A549 (cell line): ENCODE measurements at regions not wholly inside any gene's neighbourhood (a gene's known extent, or its start where the extent isn't known, plus 50 kb on each side); places are given as distances from the start of the nearest gene placed in this dataset.

Source experiments
- ATAC-seq, 2 experiments: fragments of 200-7000 bp in 1 of 2; fragments of >200 bp in 1 of 2; cut with Nextera tagmentation in 1 of 2; cut with Tn5 transposase in 1 of 2; 3 replicates each; pipeline versions ENCODE4 v1.8.0 to v1.9.1; 2018 to 2020; ENCODE audit warnings: mild to moderate bottlenecking in 1 of 2, moderate library complexity in 1 of 2
- CTCF ChIA-PET: fragments of 300-600 bp; sonication (Branson Sonifier 250); formaldehyde crosslinking; extraction: SDS; loops from one replicate; lab custom pipeline; 2021; ENCODE audit warnings: antibody characterized with exemption, inconsistent platforms; lab: Yijun Ruan, JAX
- POLR2A ChIA-PET: fragments of 350-600 bp; formaldehyde crosslinking; extraction: SDS; loops from one replicate; lab custom pipeline; 2021; ENCODE audit warnings: antibody characterized with exemption, inconsistent platforms; lab: Yijun Ruan, JAX
- DNase-seq, 2 experiments: peaks; one replicate each; pipeline versions ENCODE4 v3.0.0 to v3.0.0-alpha.2; 2011 to 2016; ENCODE audit warnings: low read depth in 1 of 2, low spot score in 1 of 2
- FAIRE-seq: peaks from 2 replicates; lab custom pipeline; 2011; peaks lifted over from hg19 to GRCh38; lab: Jason Lieb, UNC
- H3K27ac ChIP-seq, 2 experiments: fragments of >200 bp; sonication (Bioruptor Twin); formaldehyde crosslinking; 3 replicates each; pipeline ENCODE4 v1.5.1; 2016 to 2017
- H3K4me1 ChIP-seq: fragments of >200 bp; sonication (Bioruptor Twin); formaldehyde crosslinking; 3 replicates; pipeline ENCODE4 v1.6.1; 2016
- H3K4me2 ChIP-seq: fragments of >200 bp; sonication (Bioruptor Twin); formaldehyde crosslinking; 3 replicates; pipeline ENCODE4 v1.6.1; 2016
- H3K4me3 ChIP-seq: fragments of >200 bp; sonication (Bioruptor Twin); formaldehyde crosslinking; 3 replicates; pipeline ENCODE4 v1.5.1; 2016
- H3K9me3 ChIP-seq: fragments of >200 bp; sonication (Bioruptor Twin); formaldehyde crosslinking; 3 replicates; pipeline ENCODE4 v1.6.1; 2016
- BHLHE40 ChIP-seq: IDR thresholded peaks from 2 replicates; pipeline ENCODE4 v1.6.1; 2012; ENCODE audit warnings: low read depth, low read length, inconsistent platforms
- CBX2 ChIP-seq: fragments of 200-600 bp; sonication (generic); IDR thresholded peaks from 2 replicates; pipeline ENCODE4 v1.6.1; 2016; ENCODE audit warnings: low read depth, mild to moderate bottlenecking, borderline replicate concordance
- CEBPB ChIP-seq, 2 experiments: fragments of >200 bp in 1 of 2; sonication (Bioruptor Twin) in 1 of 2; formaldehyde crosslinking in 1 of 2; IDR thresholded peaks; 2 replicates each; pipeline ENCODE4 v1.6.1; 2012 to 2016
- CHD2 ChIP-seq: fragments of 150-350 bp; IDR thresholded peaks from 2 replicates; pipeline ENCODE4 v1.6.1; 2014; ENCODE audit warnings: low read length; ENCODE audit not compliant: partially characterized antibody
- CHD4 ChIP-seq: fragments of 200-600 bp; sonication (generic); IDR thresholded peaks from 2 replicates; pipeline ENCODE4 v1.6.1; 2016; ENCODE audit warnings: antibody characterized with exemption, mild to moderate bottlenecking, borderline replicate concordance
- E2F6 ChIP-seq: IDR thresholded peaks from 2 replicates; pipeline ENCODE4 v1.6.1; 2012; ENCODE audit warnings: low read depth, borderline replicate concordance
- EHMT2 ChIP-seq: fragments of 200-600 bp; sonication (generic); IDR thresholded peaks from 2 replicates; pipeline ENCODE4 v1.6.1; 2016; ENCODE audit warnings: antibody characterized with exemption, low read depth, mild to moderate bottlenecking, moderate library complexity
- EP300 ChIP-seq, 2 experiments: fragments of >200 bp; sonication (Bioruptor Twin); formaldehyde crosslinking; IDR thresholded peaks; 2 replicates in 1 of 2; 3 replicates in 1 of 2; pipeline ENCODE4 v1.6.1; 2016 to 2017
- FOSB ChIP-seq: fragments of 250-450 bp; sonication (Bioruptor Pico); IDR thresholded peaks from 2 replicates; pipeline ENCODE4 v1.5.0; 2020; ENCODE audit warnings: mild to moderate bottlenecking, moderate library complexity
- FOXS1 ChIP-seq: fragments of 250-450 bp; sonication (Bioruptor Pico); IDR thresholded peaks from 2 replicates; pipeline ENCODE4 v1.5.0; 2020; ENCODE audit warnings: mild to moderate bottlenecking, moderate library complexity
- KDM5A ChIP-seq: fragments of 200-600 bp; sonication (generic); IDR thresholded peaks from 2 replicates; pipeline ENCODE4 v1.6.1; 2016; ENCODE audit warnings: antibody characterized with exemption, mild to moderate bottlenecking
- MAFK ChIP-seq: fragments of 450-650 bp; IDR thresholded peaks from 2 replicates; pipeline ENCODE4 v1.6.1; 2014; ENCODE audit not compliant: partially characterized antibody
- MYC ChIP-seq: IDR thresholded peaks from 2 replicates; pipeline ENCODE4 v1.6.1; 2012; ENCODE audit warnings: mild to moderate bottlenecking, inconsistent platforms, low read length, improper control_type of control experiment, borderline replicate concordance
- NFE2L2 ChIP-seq: fragments of 150-350 bp; conservative IDR thresholded peaks from 2 replicates; pipeline ENCODE4 v1.6.1; 2014; ENCODE audit warnings: low read length
- NPAS2 ChIP-seq: fragments of 250-450 bp; sonication (Bioruptor Pico); IDR thresholded peaks from 2 replicates; pipeline ENCODE4 v1.8.0; 2022; ENCODE audit warnings: mild to moderate bottlenecking, moderate library complexity, borderline replicate concordance
- POLR2A ChIP-seq: IDR thresholded peaks from 2 replicates; pipeline ENCODE4 v1.6.1; 2012; ENCODE audit warnings: mild to moderate bottlenecking, low read length
- POLR2AphosphoS2 ChIP-seq: conservative IDR thresholded peaks from 2 replicates; pipeline ENCODE4 v1.6.1; 2012; ENCODE audit warnings: low read length, improper control_type of control experiment, inconsistent platforms
- RAD21 ChIP-seq, 2 experiments: fragments of >200 bp in 1 of 2; sonication (Bioruptor Twin) in 1 of 2; formaldehyde crosslinking in 1 of 2; IDR thresholded peaks in 1 of 2; conservative IDR thresholded peaks in 1 of 2; 2 replicates in 1 of 2; 3 replicates in 1 of 2; pipeline ENCODE4 v1.6.1; 2012 to 2018; ENCODE audit warnings: inconsistent platforms in 1 of 2
- RARB ChIP-seq: fragments of 250-450 bp; sonication (Bioruptor Pico); IDR thresholded peaks from 2 replicates; pipeline ENCODE4 v1.8.0; 2021; ENCODE audit warnings: mild to moderate bottlenecking, moderate library complexity
- RCOR1 ChIP-seq: fragments of 150-350 bp; IDR thresholded peaks from 2 replicates; pipeline ENCODE4 v1.6.1; 2014; ENCODE audit warnings: antibody characterized with exemption, low read length, low read depth
- REST ChIP-seq: fragments of 200-600 bp; sonication (generic); IDR thresholded peaks from 2 replicates; pipeline ENCODE4 v1.6.1; 2016; ENCODE audit warnings: antibody characterized with exemption, mild to moderate bottlenecking, moderate library complexity
- WGBS: methylation state at CpG from one replicate; pipeline ENCODE4 v1.1.6; 2017; ENCODE audit errors: missing lambda C conversion rate; 5-methylcytosine and 5-hydroxymethylcytosine counted together
- TF ChIP-seq, protein P1 (sequence below): fragments of 250-450 bp; sonication (Bioruptor Pico); IDR thresholded peaks from 2 replicates; pipeline ENCODE4 v1.5.0; 2021; ENCODE audit warnings: mild to moderate bottlenecking, moderate library complexity, borderline replicate concordance
- TF ChIP-seq, protein P2 (sequence below): fragments of >200 bp; sonication (Bioruptor Twin); formaldehyde crosslinking; IDR thresholded peaks from 3 replicates; pipeline ENCODE4 v1.6.1; 2016

- no peak for ATAC-seq
- no peak for DNase-seq
- 0% methylated on average over 12 of the region's 12 CpGs for WGBS
- ChIA-PET POLR2A (no interaction called here), CTCF (no interaction called here)
- Histone ChIP-seq H3K4me3 (no peak overlapping the region), H3K4me1 (no peaks in the 10 kb centered on the region), H3K4me2 (no peak overlapping the region)
- TF ChIP-seq NFE2L2 (no peak), REST (no peak), KDM5A (no peak), FOXS1 (no peak), BHLHE40 (no peak), RAD21 (conservative IDR thresholded peaks at IDR 0.05 in 1 of 2, IDR thresholded peaks at IDR 0.05 in 1 of 2) (no peak), EHMT2 (no peak)
- TF ChIP-seq, protein P1, sequence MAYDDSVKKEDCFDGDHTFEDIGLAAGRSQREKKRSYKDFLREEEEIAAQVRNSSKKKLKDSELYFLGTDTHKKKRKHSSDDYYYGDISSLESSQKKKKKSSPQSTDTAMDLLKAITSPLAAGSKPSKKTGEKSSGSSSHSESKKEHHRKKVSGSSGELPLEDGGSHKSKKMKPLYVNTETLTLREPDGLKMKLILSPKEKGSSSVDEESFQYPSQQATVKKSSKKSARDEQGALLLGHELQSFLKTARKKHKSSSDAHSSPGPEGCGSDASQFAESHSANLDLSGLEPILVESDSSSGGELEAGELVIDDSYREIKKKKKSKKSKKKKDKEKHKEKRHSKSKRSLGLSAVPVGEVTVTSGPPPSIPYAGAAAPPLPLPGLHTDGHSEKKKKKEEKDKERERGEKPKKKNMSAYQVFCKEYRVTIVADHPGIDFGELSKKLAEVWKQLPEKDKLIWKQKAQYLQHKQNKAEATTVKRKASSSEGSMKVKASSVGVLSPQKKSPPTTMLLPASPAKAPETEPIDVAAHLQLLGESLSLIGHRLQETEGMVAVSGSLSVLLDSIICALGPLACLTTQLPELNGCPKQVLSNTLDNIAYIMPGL (CRISPR knock-in tag) = no peak
- TF ChIP-seq, all 56 proteins: peak for 0
- H3K9me3 ChIP-seq = no peaks in the 10 kb centered on the region
- no peak overlapping the region for H3K27ac ChIP-seq
- FAIRE-seq = no peak
These were observed 273.9 kb upstream of the MGMT start for GRCh38 chr10:129193148-129193547.

- Histone ChIP-seq H3K4me2 (no peak overlapping the region), H3K4me3 (no peak overlapping the region), H3K9me3 (no peaks in the 10 kb centered on the region), H3K27ac (no peak overlapping the region), H3K4me1 (no peaks in the 10 kb centered on the region)
- ATAC-seq (no peak), FAIRE-seq (no peak), DNase-seq (no peak)
- POLR2A ChIA-PET = no interaction called here
- 0% methylated on average over 3 of the region's 3 CpGs for WGBS
- TF ChIP-seq EP300 (IDR thresholded peaks at IDR 0.05) = no peak
- no peak for TF ChIP-seq MAFK
- TF ChIP-seq E2F6 = no peak
- TF ChIP-seq KDM5A = no peak
- no peak for TF ChIP-seq RARB (CRISPR knock-in tag)
- TF ChIP-seq CEBPB (IDR thresholded peaks at IDR 0.05) = no peak
- TF ChIP-seq RCOR1 = no peak
- TF ChIP-seq CHD2 = no peak
- TF ChIP-seq FOSB (CRISPR knock-in tag) = no peak
- no peak for TF ChIP-seq CHD4
- TF ChIP-seq POLR2AphosphoS2 = no peak
- TF ChIP-seq MYC = no peak
- TF ChIP-seq CBX2 = no peak
- no peak for TF ChIP-seq NPAS2 (CRISPR knock-in tag)
- TF ChIP-seq, protein P2, sequence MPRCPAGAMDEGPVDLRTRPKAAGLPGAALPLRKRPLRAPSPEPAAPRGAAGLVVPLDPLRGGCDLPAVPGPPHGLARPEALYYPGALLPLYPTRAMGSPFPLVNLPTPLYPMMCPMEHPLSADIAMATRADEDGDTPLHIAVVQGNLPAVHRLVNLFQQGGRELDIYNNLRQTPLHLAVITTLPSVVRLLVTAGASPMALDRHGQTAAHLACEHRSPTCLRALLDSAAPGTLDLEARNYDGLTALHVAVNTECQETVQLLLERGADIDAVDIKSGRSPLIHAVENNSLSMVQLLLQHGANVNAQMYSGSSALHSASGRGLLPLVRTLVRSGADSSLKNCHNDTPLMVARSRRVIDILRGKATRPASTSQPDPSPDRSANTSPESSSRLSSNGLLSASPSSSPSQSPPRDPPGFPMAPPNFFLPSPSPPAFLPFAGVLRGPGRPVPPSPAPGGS = no peak
- TF ChIP-seq POLR2A = no peak
- TF ChIP-seq, all 56 proteins: peak for 0
- CTCF ChIA-PET = no interaction called here
These were observed 272.7 kb upstream of the MGMT start for GRCh38 chr10:129194181-129194870.
